ENCODE measurements at regions not wholly inside any gene's neighbourhood (a gene's known extent, or its start where the extent isn't known, plus 50 kb on each side); places are given as distances from the start of the nearest gene placed in this dataset.

- TF ChIP-seq, protein P1, sequence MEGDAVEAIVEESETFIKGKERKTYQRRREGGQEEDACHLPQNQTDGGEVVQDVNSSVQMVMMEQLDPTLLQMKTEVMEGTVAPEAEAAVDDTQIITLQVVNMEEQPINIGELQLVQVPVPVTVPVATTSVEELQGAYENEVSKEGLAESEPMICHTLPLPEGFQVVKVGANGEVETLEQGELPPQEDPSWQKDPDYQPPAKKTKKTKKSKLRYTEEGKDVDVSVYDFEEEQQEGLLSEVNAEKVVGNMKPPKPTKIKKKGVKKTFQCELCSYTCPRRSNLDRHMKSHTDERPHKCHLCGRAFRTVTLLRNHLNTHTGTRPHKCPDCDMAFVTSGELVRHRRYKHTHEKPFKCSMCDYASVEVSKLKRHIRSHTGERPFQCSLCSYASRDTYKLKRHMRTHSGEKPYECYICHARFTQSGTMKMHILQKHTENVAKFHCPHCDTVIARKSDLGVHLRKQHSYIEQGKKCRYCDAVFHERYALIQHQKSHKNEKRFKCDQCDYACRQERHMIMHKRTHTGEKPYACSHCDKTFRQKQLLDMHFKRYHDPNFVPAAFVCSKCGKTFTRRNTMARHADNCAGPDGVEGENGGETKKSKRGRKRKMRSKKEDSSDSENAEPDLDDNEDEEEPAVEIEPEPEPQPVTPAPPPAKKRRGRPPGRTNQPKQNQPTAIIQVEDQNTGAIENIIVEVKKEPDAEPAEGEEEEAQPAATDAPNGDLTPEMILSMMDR (IDR thresholded peaks at IDR 0.05; ENCODE audit: low read depth, low read length), result no peak
- H3K4me3 ChIP-seq (ENCODE audit: low read depth, low read length), result no peak overlapping the region
Observed at GRCh38 chr15:97867870-97868269, 92.6 kb upstream of the ARRDC4 start.

GRCh38 chr15:97868981-97869380 lies 91.5 kb upstream of the ARRDC4 start:
- TF ChIP-seq, protein P1 (IDR thresholded peaks at IDR 0.05; ENCODE audit: low read depth, low read length), result no peak
- H3K4me3 ChIP-seq (ENCODE audit: low read depth, low read length), result no peak overlapping the region

GRCh38 chr15:97870771-97871170 lies 89.7 kb upstream of the ARRDC4 start:
- TF ChIP-seq, protein P1 (IDR thresholded peaks at IDR 0.05; ENCODE audit: low read depth, low read length), result no peak
- H3K4me3 ChIP-seq (ENCODE audit: low read depth, low read length), result no peak overlapping the region

- no peak overlapping the region for H3K4me3 ChIP-seq (ENCODE audit: low read depth, low read length)
- TF ChIP-seq, protein P1 (IDR thresholded peaks at IDR 0.05; ENCODE audit: low read depth, low read length), result no peak
Observed at GRCh38 chr15:97874139-97874538, 86.4 kb upstream of the ARRDC4 start.

- TF ChIP-seq, protein P1 (IDR thresholded peaks at IDR 0.05; ENCODE audit: low read depth, low read length), result no peak
- no peak overlapping the region for H3K4me3 ChIP-seq (ENCODE audit: low read depth, low read length)
Observed at GRCh38 chr15:97875025-97875512, 85.4 kb upstream of the ARRDC4 start.

DNA sequence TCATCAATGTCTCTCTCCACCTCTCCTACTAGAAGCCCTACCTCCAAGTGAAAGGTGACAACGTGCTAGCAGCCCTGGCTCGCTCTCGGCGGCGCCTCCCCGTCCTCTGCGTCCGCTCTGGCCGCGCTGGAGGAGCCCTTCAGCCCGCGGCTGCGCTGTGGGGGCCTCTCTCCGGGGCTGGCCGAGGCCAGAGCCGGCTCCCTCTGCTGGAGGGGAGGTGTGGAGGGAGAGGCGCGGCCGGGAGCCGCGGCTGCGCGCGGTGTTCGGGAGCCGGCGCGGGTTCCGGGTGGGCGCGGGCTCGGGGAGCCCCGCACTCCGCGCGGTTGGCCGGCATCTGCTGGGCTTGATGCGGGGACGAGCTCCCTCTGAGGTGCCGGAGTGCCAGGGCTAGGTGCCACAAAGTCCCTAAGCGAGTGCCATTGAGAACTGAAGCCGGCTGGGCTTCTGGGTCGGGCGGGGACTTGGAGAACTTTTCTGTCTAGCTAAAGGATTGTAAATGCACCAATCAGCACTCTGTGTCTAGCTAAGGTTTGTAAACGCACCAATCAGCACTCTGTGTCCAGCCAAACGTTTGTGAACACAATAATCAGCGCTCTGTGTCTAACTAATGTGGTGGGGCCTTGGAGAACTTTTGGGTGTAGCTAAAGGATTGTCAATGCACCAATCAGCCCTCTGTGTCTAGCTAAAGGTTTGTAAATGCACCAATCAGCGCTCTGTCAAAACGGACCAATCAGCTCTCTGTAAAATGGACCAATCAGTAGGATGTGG lies 84.8 kb upstream of the ARRDC4 start:
- TF ChIP-seq, protein P1 (IDR thresholded peaks at IDR 0.05; ENCODE audit: low read depth, low read length), result no peak
- H3K4me3 ChIP-seq (ENCODE audit: low read depth, low read length), result no peak overlapping the region

DNA sequence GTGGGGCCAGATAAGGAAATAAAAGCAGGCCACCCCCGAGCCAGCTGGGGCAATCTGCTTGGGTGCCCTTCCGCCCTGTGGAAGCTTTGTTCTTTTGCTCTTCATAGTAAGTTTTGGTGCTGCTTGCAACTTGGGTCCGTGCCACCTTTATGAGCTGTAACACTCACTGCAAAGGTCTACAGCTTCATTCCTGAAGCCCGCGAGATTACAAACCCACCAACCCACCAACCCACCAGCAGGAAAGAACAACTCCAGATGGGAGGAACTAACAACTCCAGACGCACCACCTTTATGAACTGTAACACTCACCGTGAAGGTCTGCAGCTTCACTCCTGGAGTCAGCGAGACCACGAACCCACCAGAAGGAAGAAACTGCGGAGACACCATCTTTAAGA lies 84.2 kb upstream of the ARRDC4 start:
- H3K4me3 ChIP-seq (ENCODE audit: low read depth, low read length), result no peak overlapping the region
- TF ChIP-seq, protein P1 (IDR thresholded peaks at IDR 0.05; ENCODE audit: low read depth, low read length), result no peak

Measured in WI38 (cell line).